H1 (cell line): ENCODE measurements at regions not wholly inside any gene's neighbourhood (a gene's known extent, or its start where the extent isn't known, plus 50 kb on each side); places are given as distances from the start of the nearest gene placed in this dataset.

ENCODE experiments used
- ASH2L ChIP-seq: fragments of 200-600, 300-600 bp; sonication (generic); IDR thresholded peaks from one replicate; pipeline ENCODE4 v1.7.1; 2017; ENCODE audit warnings: low read length
- ATF3 ChIP-seq: IDR thresholded peaks from 2 replicates; pipeline ENCODE4 v1.6.1; 2011; ENCODE audit warnings: low read depth, mild to moderate bottlenecking, low read length; ENCODE audit not compliant: insufficient read depth
- CEBPB ChIP-seq: IDR thresholded peaks from 2 replicates; pipeline ENCODE4 v1.6.1; 2012; ENCODE audit warnings: low read depth, low read length
- CREB1 ChIP-seq: IDR thresholded peaks from 2 replicates; pipeline ENCODE4 v1.6.1; 2012; ENCODE audit warnings: inconsistent platforms
- EZH2 ChIP-seq: fragments of 200-600 bp; sonication (generic); IDR thresholded peaks from 2 replicates; pipeline ENCODE4 v1.7.1; 2012; ENCODE audit warnings: low read depth, mild to moderate bottlenecking, moderate library complexity, low read length, inconsistent platforms; ENCODE audit not compliant: severe bottlenecking
- POLR2A ChIP-seq, 2 experiments: IDR thresholded peaks; 1 replicate in 1 of 2; 2 replicates in 1 of 2; pipeline ENCODE4 v1.6.1; 2011; ENCODE audit warnings: low read depth in 2 of 2, low read length in 2 of 2, mild to moderate bottlenecking in 2 of 2; ENCODE audit errors: control extremely low read depth in 1 of 2
- POLR2AphosphoS5 ChIP-seq: IDR thresholded peaks from 2 replicates; pipeline ENCODE4 v1.6.1; 2011; ENCODE audit warnings: low read depth, low read length
- RFX5 ChIP-seq: IDR thresholded peaks from 2 replicates; pipeline ENCODE4 v1.6.1; 2011; ENCODE audit warnings: low read depth, low read length, improper control_type of control experiment, borderline replicate concordance
- RNF2 ChIP-seq: fragments of 200-900, 300-1000 bp; sonication (generic); IDR thresholded peaks from 2 replicates; pipeline ENCODE4 v1.7.1; 2016; ENCODE audit warnings: borderline replicate concordance, low read depth, mild to moderate bottlenecking, antibody characterized with exemption, low read length; ENCODE audit not compliant: poor library complexity, severe bottlenecking; ENCODE audit errors: missing control alignments
- TAF1 ChIP-seq: IDR thresholded peaks from 2 replicates; pipeline ENCODE4 v1.6.1; 2011; ENCODE audit warnings: mild to moderate bottlenecking, low read depth, low read length
- TF ChIP-seq, protein P1 (sequence below), 3 experiments: IDR thresholded peaks; 1 replicate in 2 of 3; 2 replicates in 1 of 3; pipeline versions ENCODE4 v1.5.1 to v1.6.1; 2011; ENCODE audit warnings: low read length in 3 of 3, mild to moderate bottlenecking in 3 of 3, inconsistent platforms in 2 of 3, low read depth in 1 of 3, moderate library complexity in 1 of 3; ENCODE audit not compliant: insufficient read depth in 1 of 3; ENCODE audit errors: control extremely low read depth in 1 of 3

GRCh38 chr12:75844985-75845384 is 186.6 kb downstream of the PHLDA1 start:
- TF ChIP-seq CREB1, result no peak
- TF ChIP-seq ATF3, result no peak
- no peak for TF ChIP-seq POLR2A (IDR thresholded peaks at IDR 0.05; ENCODE audit: control extremely low read depth in 1 of 2, low read depth in 2 of 2, low read length in 2 of 2)
- no peak for TF ChIP-seq RFX5
- no peak for TF ChIP-seq TAF1
- no peak for TF ChIP-seq RNF2
- TF ChIP-seq, protein P1, sequence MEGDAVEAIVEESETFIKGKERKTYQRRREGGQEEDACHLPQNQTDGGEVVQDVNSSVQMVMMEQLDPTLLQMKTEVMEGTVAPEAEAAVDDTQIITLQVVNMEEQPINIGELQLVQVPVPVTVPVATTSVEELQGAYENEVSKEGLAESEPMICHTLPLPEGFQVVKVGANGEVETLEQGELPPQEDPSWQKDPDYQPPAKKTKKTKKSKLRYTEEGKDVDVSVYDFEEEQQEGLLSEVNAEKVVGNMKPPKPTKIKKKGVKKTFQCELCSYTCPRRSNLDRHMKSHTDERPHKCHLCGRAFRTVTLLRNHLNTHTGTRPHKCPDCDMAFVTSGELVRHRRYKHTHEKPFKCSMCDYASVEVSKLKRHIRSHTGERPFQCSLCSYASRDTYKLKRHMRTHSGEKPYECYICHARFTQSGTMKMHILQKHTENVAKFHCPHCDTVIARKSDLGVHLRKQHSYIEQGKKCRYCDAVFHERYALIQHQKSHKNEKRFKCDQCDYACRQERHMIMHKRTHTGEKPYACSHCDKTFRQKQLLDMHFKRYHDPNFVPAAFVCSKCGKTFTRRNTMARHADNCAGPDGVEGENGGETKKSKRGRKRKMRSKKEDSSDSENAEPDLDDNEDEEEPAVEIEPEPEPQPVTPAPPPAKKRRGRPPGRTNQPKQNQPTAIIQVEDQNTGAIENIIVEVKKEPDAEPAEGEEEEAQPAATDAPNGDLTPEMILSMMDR (IDR thresholded peaks at IDR 0.05; ENCODE audit: control extremely low read depth in 1 of 3, insufficient read depth in 1 of 3, low read depth in 1 of 3, low read length in 3 of 3), result no peak
- TF ChIP-seq POLR2AphosphoS5, result no peak
- no peak for TF ChIP-seq CEBPB
- TF ChIP-seq ASH2L, result no peak
- no peak for TF ChIP-seq EZH2
